ENCODE measurements at regions not wholly inside any gene's neighbourhood (a gene's known extent, or its start where the extent isn't known, plus 50 kb on each side); places are given as distances from the start of the nearest gene placed in this dataset.

- DNase-seq, result no peak
- Histone ChIP-seq H3K9me3 (ENCODE audit: control insufficient read depth, low read length) (no peaks in the 10 kb centered on the region), H3K4me1 (ENCODE audit: control insufficient read depth, insufficient read depth, low read length) (no peaks in the 10 kb centered on the region), H3K4me3 (ENCODE audit: low read length) (no peak overlapping the region), H3K9ac (ENCODE audit: extremely low read depth, low read length, poor library complexity, severe bottlenecking) (no peak overlapping the region), H3K36me3 (ENCODE audit: control insufficient read depth, insufficient read depth, low read length) (no peaks in the 10 kb centered on the region), H3K27ac (ENCODE audit: low read depth, low read length) (no peak overlapping the region), H3K27me3 (ENCODE audit: control insufficient read depth, insufficient read depth, low read length, poor library complexity, severe bottlenecking) (no peaks in the 10 kb centered on the region)
- Mint-ChIP-seq H3K27me3 (ENCODE audit: insufficient read depth) (no peaks in the 10 kb centered on the region), H3K27ac (no peak overlapping the region), H3K4me1 (no peaks in the 10 kb centered on the region), H3K36me3 (ENCODE audit: low read depth) (no peaks in the 10 kb centered on the region), H3K4me3 (no peak overlapping the region), H3K9me3 (no peaks in the 10 kb centered on the region)
- no peak for TF ChIP-seq CTCF (conservative IDR thresholded peaks at IDR 0.05)
- WGBS, 2 experiments (ENCODE audit: insufficient coverage in 1 of 2, insufficient read length in 1 of 2), result 90% methylated on average over 4 of the region's 4 CpGs; no CpG with 5 or more reads in 1 of the 2 experiments
Observed at GRCh38 chr6:87806635-87807034, 104.6 kb upstream of the AKIRIN2 start.

- Histone ChIP-seq H3K4me1 (ENCODE audit: control insufficient read depth, insufficient read depth, low read length) (no peaks in the 10 kb centered on the region), H3K27me3 (ENCODE audit: control insufficient read depth, insufficient read depth, low read length, poor library complexity, severe bottlenecking) (no peaks in the 10 kb centered on the region), H3K27ac (ENCODE audit: low read depth, low read length) (no peak overlapping the region), H3K9me3 (ENCODE audit: control insufficient read depth, low read length) (no peaks in the 10 kb centered on the region), H3K36me3 (ENCODE audit: control insufficient read depth, insufficient read depth, low read length) (no peaks in the 10 kb centered on the region), H3K4me3 (ENCODE audit: low read length) (no peak overlapping the region), H3K9ac (ENCODE audit: extremely low read depth, low read length, poor library complexity, severe bottlenecking) (no peak overlapping the region)
- no peaks in the 10 kb centered on the region for H3K9me3 Mint-ChIP-seq
- WGBS, 2 experiments (ENCODE audit: insufficient coverage in 1 of 2, insufficient read length in 1 of 2), result 60 to 85% methylated on average over 1 of the region's 1 CpG
- H3K27ac Mint-ChIP-seq, result no peak overlapping the region
- H3K36me3 Mint-ChIP-seq (ENCODE audit: low read depth), result no peaks in the 10 kb centered on the region
- TF ChIP-seq CTCF (conservative IDR thresholded peaks at IDR 0.05), result no peak
- no peak overlapping the region for H3K4me3 Mint-ChIP-seq
- no peak for DNase-seq
- H3K4me1 Mint-ChIP-seq, result no peaks in the 10 kb centered on the region
- H3K27me3 Mint-ChIP-seq (ENCODE audit: insufficient read depth), result no peaks in the 10 kb centered on the region
Observed at GRCh38 chr6:87806099-87806498, 104.1 kb upstream of the AKIRIN2 start.

GRCh38 chr6:87803791-87804190 is 101.8 kb upstream of the AKIRIN2 start:
- Histone ChIP-seq H3K4me3 (ENCODE audit: low read length) (no peak overlapping the region), H3K27me3 (ENCODE audit: control insufficient read depth, insufficient read depth, low read length, poor library complexity, severe bottlenecking) (no peaks in the 10 kb centered on the region), H3K27ac (ENCODE audit: low read depth, low read length) (no peak overlapping the region), H3K9me3 (ENCODE audit: control insufficient read depth, low read length) (no peaks in the 10 kb centered on the region), H3K4me1 (ENCODE audit: control insufficient read depth, insufficient read depth, low read length) (no peaks in the 10 kb centered on the region), H3K36me3 (ENCODE audit: control insufficient read depth, insufficient read depth, low read length) (no peaks in the 10 kb centered on the region), H3K9ac (ENCODE audit: extremely low read depth, low read length, poor library complexity, severe bottlenecking) (no peak overlapping the region)
- no peak overlapping the region for H3K4me3 Mint-ChIP-seq
- TF ChIP-seq CTCF (conservative IDR thresholded peaks at IDR 0.05), result no peak
- H3K27me3 Mint-ChIP-seq (ENCODE audit: insufficient read depth), result no peaks in the 10 kb centered on the region
- H3K27ac Mint-ChIP-seq, result no peak overlapping the region
- no peaks in the 10 kb centered on the region for H3K9me3 Mint-ChIP-seq
- peaks cover 3% of the 10 kb centered on the region for H3K4me1 Mint-ChIP-seq
- H3K36me3 Mint-ChIP-seq (ENCODE audit: low read depth), result no peaks in the 10 kb centered on the region
- WGBS, 2 experiments (ENCODE audit: insufficient coverage in 1 of 2, insufficient read length in 1 of 2), result 92 to 100% methylated on average over 3 of the region's 3 CpGs
- DNase-seq, result no peak

Data from endodermal cell (in vitro differentiated cells).